GM19395 (cell line): ENCODE measurements at regions not wholly inside any gene's neighbourhood (a gene's known extent, or its start where the extent isn't known, plus 50 kb on each side); places are given as distances from the start of the nearest gene placed in this dataset.
"Not testable (repeated sequence)": the region's sequence is repeated elsewhere in the genome, so short reads cannot be mapped to it uniquely, and the experiment has no call there.

Experiments used
- ATAC-seq: cut with Tn5 transposase; IDR thresholded peaks from one replicate; pipeline ENCODE4 v1.9.1; 2021; ENCODE audit warnings: mild to moderate bottlenecking, moderate library complexity; ENCODE audit not compliant: unreplicated experiment

- no peak for ATAC-seq
Observed at GRCh38 chr15:47877836-47878235, 160.5 kb downstream of the SEMA6D start.

DNA sequence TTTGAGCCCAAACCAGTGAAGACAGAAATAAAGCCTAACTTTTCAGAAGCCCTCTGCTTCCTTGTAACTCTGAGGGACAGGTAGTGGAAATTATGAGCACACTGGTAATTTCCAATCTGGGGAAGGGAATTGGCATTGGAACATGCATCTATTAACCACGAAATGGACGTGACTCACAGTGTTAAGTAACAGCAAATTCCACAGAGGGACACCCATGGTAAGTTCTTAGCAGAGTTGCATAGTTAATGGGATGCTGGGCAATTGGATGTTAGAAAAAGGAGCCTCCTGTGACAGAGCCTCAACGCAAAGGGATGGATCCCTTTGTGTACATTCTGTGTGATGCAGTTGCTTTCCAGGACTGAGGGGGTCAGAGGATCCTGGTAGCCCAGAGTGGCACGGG, 168.6 kb downstream of the SEMA6D start:
- no peak for ATAC-seq

- ATAC-seq: no peak
Observed at GRCh38 chr15:47887241-47887800, 170.0 kb downstream of the SEMA6D start.

DNA sequence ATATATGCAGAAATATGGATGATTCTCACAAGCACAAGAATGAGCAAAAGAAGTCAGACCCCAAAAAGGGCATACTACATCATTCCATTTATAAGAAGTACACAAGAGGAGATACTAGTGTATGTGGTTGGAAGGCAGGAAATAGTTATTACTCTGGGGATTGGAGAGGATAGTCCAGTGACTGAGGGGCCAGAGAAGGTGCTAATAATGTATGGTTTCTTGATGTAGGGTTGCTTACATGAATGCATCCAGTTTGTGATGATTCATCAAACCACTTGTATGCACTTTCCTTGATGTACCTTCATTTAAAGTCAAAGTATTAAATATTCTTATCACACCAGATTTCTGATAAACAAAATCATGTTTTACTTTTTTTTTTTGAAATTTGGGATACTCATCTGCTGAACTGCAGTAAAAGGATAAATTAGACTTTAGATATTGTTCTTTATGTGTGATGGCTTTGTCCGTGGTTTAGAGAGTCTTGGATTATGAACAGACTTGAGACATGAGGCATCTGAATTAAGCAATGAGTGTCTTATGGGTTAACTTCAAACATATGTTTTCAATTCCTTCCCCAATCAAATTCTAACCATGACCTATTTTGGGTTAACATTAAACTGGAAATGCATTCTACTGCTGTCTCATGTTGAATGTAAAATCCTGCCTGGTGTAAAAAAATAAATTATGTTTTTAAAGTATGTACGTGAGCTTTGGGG, 171.2 kb downstream of the SEMA6D start:
- ATAC-seq: no peak

DNA sequence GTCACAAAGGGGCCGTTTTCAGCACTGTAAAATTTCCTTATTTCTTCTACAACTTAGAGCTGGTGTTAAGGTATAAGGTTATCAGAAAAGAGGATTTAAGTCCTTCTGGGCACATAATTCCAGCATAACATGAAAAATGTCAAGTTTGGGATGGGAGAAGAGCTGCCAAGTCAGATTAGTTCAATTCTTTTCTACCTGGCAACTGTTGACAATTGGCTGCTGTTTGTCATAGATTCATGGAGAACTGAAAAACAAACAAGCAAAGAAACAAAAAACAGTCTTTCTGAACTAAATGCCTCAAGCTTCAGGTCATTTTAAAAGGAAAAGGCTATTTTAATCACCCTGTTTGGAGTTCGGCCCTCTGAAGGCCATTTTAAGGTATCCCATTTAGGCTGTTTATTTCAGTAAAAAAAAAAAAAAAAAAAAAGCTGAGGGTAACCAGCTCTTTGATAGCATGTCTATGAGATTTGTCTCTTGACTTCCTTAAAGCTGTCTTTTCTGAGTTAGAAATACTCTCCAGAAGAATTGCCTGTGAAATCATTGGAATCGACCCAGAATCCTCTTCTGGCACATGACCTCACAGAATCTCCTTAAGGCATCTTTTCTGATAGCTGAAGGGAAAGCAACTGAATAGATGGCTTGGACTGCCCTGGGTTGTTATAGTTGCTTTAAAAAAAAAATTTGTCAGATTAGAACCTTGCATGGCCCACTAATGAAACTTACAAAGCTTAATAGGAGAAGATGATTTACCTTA, 173.3 kb downstream of the SEMA6D start:
- no peak for ATAC-seq

DNA sequence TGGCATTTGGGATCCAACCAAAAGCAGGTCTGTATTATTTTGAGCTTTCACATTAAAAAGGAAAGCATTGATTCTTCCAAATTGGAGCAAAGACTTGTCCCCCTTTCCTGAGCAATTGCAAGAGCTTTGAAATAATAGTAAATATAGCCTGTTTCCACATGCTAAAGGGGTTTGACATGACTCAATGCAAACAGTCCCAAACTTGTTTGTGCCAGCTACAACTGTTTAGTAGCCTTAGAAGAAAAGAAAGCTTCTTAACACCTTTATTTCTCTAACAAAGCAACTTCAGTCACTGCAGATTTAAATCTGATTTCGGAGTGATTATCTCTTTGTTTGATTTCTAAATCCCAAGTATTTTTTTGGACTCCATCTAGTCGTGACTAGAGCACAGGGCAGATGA, 180.2 kb downstream of the SEMA6D start:
- ATAC-seq: no peak

- ATAC-seq: no peak
Observed at GRCh38 chr15:47900751-47901150, 183.4 kb downstream of the SEMA6D start.

- ATAC-seq: no peak
Observed at GRCh38 chr15:47903368-47903767, 186.1 kb downstream of the SEMA6D start.

GRCh38 chr15:47908486-47908885, 191.2 kb downstream of the SEMA6D start:
- no peak for ATAC-seq

DNA sequence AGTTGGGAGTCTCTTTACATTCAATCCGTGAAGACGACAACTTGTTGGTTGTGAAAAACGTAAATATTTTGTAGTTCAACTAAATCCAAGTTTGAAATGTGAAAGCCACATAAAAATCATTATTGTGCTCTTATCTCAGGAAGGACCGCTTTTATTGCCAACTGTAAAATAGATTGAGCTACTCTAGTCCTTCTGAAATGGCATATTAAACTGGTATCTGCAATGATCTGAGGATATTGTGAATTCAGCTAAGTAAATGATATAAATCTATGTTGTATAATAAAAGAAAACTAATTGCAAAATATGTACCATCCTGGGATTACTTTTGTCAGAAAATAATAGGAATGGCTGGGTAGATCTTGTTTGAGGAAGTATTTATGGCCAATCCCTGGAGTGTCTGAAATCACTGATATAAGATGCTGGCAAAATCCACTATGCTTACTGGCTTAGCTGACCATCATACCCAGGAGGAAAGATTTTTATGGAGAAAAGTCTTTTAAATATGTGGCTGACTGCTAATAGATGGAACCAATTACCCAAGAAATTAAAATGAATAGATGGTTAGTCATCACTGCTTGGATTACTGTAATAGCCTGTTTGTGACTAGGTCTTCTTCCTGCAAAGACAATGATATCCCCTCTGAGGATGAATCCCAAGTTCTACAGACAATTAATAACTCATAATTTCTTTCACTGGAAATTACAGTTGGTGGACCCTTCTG, 191.8 kb downstream of the SEMA6D start:
- no peak for ATAC-seq

GRCh38 chr15:47912910-47913309, 195.6 kb downstream of the SEMA6D start:
- not testable (repeated sequence) for ATAC-seq

- ATAC-seq: no peak
Observed at GRCh38 chr15:47917881-47918280, 200.6 kb downstream of the SEMA6D start.

GRCh38 chr15:47918877-47919276, 201.6 kb downstream of the SEMA6D start:
- ATAC-seq: no peak

DNA sequence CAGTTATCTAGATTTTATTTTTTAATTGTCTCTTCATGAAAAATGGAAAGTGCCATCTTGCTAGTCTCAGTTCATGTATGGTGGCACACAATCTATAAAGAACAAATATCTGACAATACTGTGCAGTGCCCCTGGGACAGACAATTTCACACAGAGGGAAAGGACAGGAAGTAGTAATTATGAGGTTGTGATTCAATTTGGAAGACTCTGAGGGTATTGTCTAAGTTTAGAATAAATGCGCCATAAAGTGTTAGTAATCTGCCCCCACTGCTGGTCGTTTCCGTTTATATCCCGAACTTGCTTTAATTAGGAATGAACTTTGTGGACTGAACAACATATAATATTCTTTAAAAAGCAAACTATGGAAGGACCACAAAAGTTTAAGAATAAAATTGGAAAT, 196.4 kb upstream of the SLC24A5 start:
- no peak for ATAC-seq

DNA sequence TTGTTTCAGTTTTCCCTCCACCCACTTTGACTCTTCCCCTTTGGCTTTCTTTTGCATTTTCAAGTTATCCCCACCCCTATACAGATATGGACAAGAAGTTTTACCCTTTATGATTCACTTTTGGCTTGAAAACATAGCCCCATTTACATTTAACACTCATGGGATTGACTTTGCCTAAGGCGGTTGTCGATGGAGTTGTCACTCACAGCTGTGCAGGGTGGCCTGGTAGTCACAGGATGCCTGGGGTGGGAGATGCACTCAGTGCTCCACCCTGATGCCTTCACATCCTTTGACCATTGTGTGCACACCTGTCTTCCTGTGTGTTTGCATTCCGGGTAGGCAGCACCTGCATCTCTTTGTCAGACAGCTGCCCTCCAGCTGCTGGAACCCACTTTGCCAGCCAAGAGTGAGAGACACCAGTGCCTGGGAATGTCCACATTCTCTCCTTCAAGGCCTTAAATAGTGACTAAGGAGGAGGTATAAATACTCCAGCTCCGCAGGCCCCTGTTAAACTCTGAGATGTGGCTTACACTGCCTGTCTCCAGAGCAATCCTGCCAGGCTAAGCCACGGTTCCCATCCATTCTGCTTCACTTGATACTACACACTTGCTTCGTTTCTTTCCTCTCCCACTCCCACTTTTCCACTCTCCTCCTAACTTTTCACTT, 191.5 kb upstream of the SLC24A5 start:
- no peak for ATAC-seq

- no peak for ATAC-seq
Observed at GRCh38 chr15:47932261-47932660, 188.5 kb upstream of the SLC24A5 start.

DNA sequence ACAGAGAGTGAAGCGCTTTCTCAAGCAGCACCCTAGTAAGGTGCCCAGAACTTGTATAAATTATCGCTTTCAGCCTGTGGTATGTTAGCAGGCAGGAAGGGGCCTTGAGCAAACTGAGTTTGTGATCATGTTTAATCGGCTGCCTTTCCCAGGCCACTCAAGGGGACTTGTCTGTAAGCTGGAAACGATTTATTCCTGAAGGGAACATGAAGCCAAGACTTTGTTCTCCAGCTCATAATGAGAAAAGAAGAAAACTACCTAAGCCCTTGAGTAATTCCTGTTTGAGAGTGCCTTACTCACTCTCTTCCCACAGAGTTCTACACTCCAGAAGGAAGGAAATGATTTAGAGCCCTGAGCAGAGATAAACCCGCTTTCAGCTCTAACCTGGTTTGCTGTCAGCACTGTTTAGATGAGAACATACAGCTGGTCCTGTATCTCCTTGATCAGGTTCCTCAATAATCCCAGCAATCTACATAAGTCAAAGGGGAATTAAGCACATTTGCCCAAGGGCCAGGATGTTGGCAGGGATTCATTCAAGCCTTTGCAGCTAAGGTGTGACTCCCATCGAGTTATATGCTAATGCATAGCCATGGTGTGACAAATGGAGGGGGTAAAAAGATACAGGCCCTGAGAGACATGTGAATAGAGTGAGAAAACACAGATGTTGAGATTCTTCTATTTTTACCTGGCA, 187.7 kb upstream of the SLC24A5 start:
- no peak for ATAC-seq

DNA sequence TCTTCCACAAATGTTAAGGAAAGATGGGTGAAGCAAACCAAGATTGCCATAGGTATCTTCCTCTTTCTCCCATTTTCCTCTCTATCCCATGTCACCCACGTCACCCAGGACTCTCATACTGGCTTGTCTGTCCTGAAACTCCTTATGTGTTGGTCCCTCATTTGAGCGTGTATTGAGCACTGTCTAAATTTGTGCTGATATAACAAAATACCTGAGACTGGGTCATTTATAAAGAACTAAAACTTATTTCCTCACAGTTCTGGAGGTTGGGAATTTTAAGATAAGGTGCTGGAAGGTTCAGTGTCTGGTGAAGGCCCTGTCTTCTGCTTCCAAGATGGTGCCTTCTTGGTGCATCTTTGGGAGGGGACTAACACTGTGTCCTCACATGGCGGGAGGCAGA, 186.9 kb upstream of the SLC24A5 start:
- no peak for ATAC-seq

DNA sequence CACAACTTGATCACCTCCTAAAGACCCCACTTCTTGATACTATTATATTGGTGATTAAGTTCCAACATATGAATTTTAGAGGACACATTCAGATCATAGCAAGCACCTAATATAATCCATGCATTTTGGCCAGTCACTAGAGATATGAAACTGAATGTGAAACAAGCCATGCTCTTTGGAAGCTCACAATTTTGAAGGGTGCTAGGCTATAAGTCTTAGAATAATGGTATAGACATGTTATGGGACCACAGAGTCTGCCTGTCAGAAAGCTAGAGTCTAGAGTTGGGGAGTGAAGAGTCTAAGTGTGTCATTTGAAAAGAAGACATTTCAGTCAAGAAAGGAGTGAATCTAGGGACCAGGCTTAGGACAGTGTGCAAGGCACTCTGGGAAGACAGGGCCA, 186.4 kb upstream of the SLC24A5 start:
- no peak for ATAC-seq

GRCh38 chr15:47937834-47938233, 183.0 kb upstream of the SLC24A5 start:
- no peak for ATAC-seq
